ENCODE measurements at regions not wholly inside any gene's neighbourhood (a gene's known extent, or its start where the extent isn't known, plus 50 kb on each side); places are given as distances from the start of the nearest gene placed in this dataset.

GRCh38 chr15:89408372-89409183, 74.0 kb upstream of the POLG start:
- TF ChIP-seq EP300 (IDR thresholded peaks at IDR 0.05), result no peak
- no peak for TF ChIP-seq CTCF (IDR thresholded peaks at IDR 0.05)

Data from stomach (tissue), 4 donors.